ENCODE measurements at regions not wholly inside any gene's neighbourhood (a gene's known extent, or its start where the extent isn't known, plus 50 kb on each side); places are given as distances from the start of the nearest gene placed in this dataset.

GRCh38 chr1:90650401-90650800 lies 66.7 kb downstream of the BARHL2 start:
- Histone ChIP-seq H3K9me2 (replicated peaks; ENCODE audit: insufficient read depth, low read length) (no peaks in the 10 kb centered on the region), H3K9me3 (ENCODE audit: insufficient read depth, low read length) (no peaks in the 10 kb centered on the region), H3K27ac (ENCODE audit: low read depth, low read length) (no peak overlapping the region), H3K79me2 (ENCODE audit: insufficient read depth, low read length) (no peaks in the 10 kb centered on the region), H3F3A (ENCODE audit: insufficient read depth) (no peaks in the 10 kb centered on the region), H3K9ac (ENCODE audit: low read length) (no peak overlapping the region), H3K4me2 (ENCODE audit: low read depth, low read length, poor library complexity, severe bottlenecking) (no peak overlapping the region), H3K4me3 (ENCODE audit: insufficient read depth, low read length, poor library complexity, severe bottlenecking) (no peak overlapping the region), H3K27me3 (ENCODE audit: low read length) (no peaks in the 10 kb centered on the region), H2AFZ (ENCODE audit: low read depth, low read length, severe bottlenecking) (no peak overlapping the region), H3K36me3 (ENCODE audit: low read length) (no peaks in the 10 kb centered on the region), H4K20me1 (ENCODE audit: low read depth, low read length) (no peaks in the 10 kb centered on the region)
- no peak for TF ChIP-seq CTCF (IDR thresholded peaks at IDR 0.05; ENCODE audit: insufficient read depth, low read length, poor library complexity, severe bottlenecking)
- no peak for TF ChIP-seq EZH2phosphoT487 (conservative IDR thresholded peaks at IDR 0.05; ENCODE audit: low read length)

- no peak overlapping the region for H3K9ac ChIP-seq (ENCODE audit: low read length)
- no peak overlapping the region for H2AFZ ChIP-seq (ENCODE audit: low read depth, low read length, severe bottlenecking)
- H4K20me1 ChIP-seq (ENCODE audit: low read depth, low read length), result no peaks in the 10 kb centered on the region
- no peak overlapping the region for H3K4me3 ChIP-seq (ENCODE audit: insufficient read depth, low read length, poor library complexity, severe bottlenecking)
- H3K36me3 ChIP-seq (ENCODE audit: low read length), result no peaks in the 10 kb centered on the region
- H3K9me3 ChIP-seq (ENCODE audit: insufficient read depth, low read length), result no peaks in the 10 kb centered on the region
- TF ChIP-seq EZH2phosphoT487 (conservative IDR thresholded peaks at IDR 0.05; ENCODE audit: low read length) (no peak), CTCF (IDR thresholded peaks at IDR 0.05; ENCODE audit: insufficient read depth, low read length, poor library complexity, severe bottlenecking) (no peak)
- H3K4me2 ChIP-seq (ENCODE audit: low read depth, low read length, poor library complexity, severe bottlenecking), result no peak overlapping the region
- no peaks in the 10 kb centered on the region for H3F3A ChIP-seq (ENCODE audit: insufficient read depth)
- no peak overlapping the region for H3K27ac ChIP-seq (ENCODE audit: low read depth, low read length)
- H3K9me2 ChIP-seq (replicated peaks; ENCODE audit: insufficient read depth, low read length), result no peaks in the 10 kb centered on the region
- no peaks in the 10 kb centered on the region for H3K27me3 ChIP-seq (ENCODE audit: low read length)
- H3K79me2 ChIP-seq (ENCODE audit: insufficient read depth, low read length), result no peaks in the 10 kb centered on the region
These were observed 76.8 kb downstream of the BARHL2 start for GRCh38 chr1:90640325-90640724.

GRCh38 chr1:90622666-90623065 lies 94.4 kb downstream of the BARHL2 start:
- no peaks in the 10 kb centered on the region for H3K79me2 ChIP-seq (ENCODE audit: insufficient read depth, low read length)
- TF ChIP-seq EZH2phosphoT487 (conservative IDR thresholded peaks at IDR 0.05; ENCODE audit: low read length) (no peak), CTCF (IDR thresholded peaks at IDR 0.05; ENCODE audit: insufficient read depth, low read length, poor library complexity, severe bottlenecking) (no peak)
- H3K36me3 ChIP-seq (ENCODE audit: low read length), result no peaks in the 10 kb centered on the region
- H3K27me3 ChIP-seq (ENCODE audit: low read length), result no peaks in the 10 kb centered on the region
- H4K20me1 ChIP-seq (ENCODE audit: low read depth, low read length), result no peaks in the 10 kb centered on the region
- H3F3A ChIP-seq (ENCODE audit: insufficient read depth), result no peaks in the 10 kb centered on the region
- H2AFZ ChIP-seq (ENCODE audit: low read depth, low read length, severe bottlenecking), result no peak overlapping the region
- no peaks in the 10 kb centered on the region for H3K9me3 ChIP-seq (ENCODE audit: insufficient read depth, low read length)
- no peak overlapping the region for H3K4me3 ChIP-seq (ENCODE audit: insufficient read depth, low read length, poor library complexity, severe bottlenecking)
- no peak overlapping the region for H3K27ac ChIP-seq (ENCODE audit: low read depth, low read length)
- no peaks in the 10 kb centered on the region for H3K9me2 ChIP-seq (replicated peaks; ENCODE audit: insufficient read depth, low read length)
- no peak overlapping the region for H3K4me2 ChIP-seq (ENCODE audit: low read depth, low read length, poor library complexity, severe bottlenecking)
- no peak overlapping the region for H3K9ac ChIP-seq (ENCODE audit: low read length)

Data from SU-DHL-6 (cell line).